Left cardiac atrium (tissue), 4 donors: ENCODE measurements at regions not wholly inside any gene's neighbourhood (a gene's known extent, or its start where the extent isn't known, plus 50 kb on each side); places are given as distances from the start of the nearest gene placed in this dataset.
"Not testable (repeated sequence)": the region's sequence is repeated elsewhere in the genome, so short reads cannot be mapped to it uniquely, and the experiment has no call there.

ENCODE experiments used
- ATAC-seq, 2 donors: fragments of 200-7000 bp; cut with Tn5 transposase; one replicate each; pipeline ENCODE4 v1.9.1; 2020; ENCODE audit warnings: mild to moderate bottlenecking in 2 of 2, moderate library complexity in 2 of 2
- DNase-seq: peaks from one replicate; pipeline ENCODE4 v3.0.0-alpha.2; 2020
- intact Hi-C, 2 donors: fragments of 100-400 bp; cut with DNase I; formaldehyde crosslinking; loops; one replicate each; pipeline versions ENCODE4 v1.14.1 to v1.15.1; 2022 to 2023
- donor health status: DM: no; HTN: yes; CAD: no.
- donor health status: DM: no; HTN: yes; CAD: no; lungs with severe emphysema.
- donor health status: DM: yes; HTN: yes; CAD: no.
- donor health status: Dilated cardiomyopathy.

GRCh38 chr11:79541466-79541865 is 100.6 kb upstream of the TENM4 start:
- DNase-seq (no peak), ATAC-seq (no peak)
- intact Hi-C loops, result no loop called here

GRCh38 chr11:79538775-79539174 is 97.9 kb upstream of the TENM4 start:
- intact Hi-C loops, result no loop called here
- DNase-seq, result no peak
- no peak for ATAC-seq

- ATAC-seq (no peak), DNase-seq (no peak)
- intact Hi-C loops, result no loop called here
Measured at GRCh38 chr11:79536155-79536917, 95.5 kb upstream of the TENM4 start.

GRCh38 chr11:79535606-79536005 is 94.8 kb upstream of the TENM4 start:
- ATAC-seq, result no peak
- DNase-seq, result no peak
- intact Hi-C loops, result no loop called here

GRCh38 chr11:79525257-79525656 is 84.4 kb upstream of the TENM4 start:
- no peak for DNase-seq
- intact Hi-C loops, result no loop called here
- peak in 1 of 2 donors; percentile 34 for ATAC-seq

GRCh38 chr11:79522626-79523025 is 81.8 kb upstream of the TENM4 start:
- intact Hi-C loops, result no loop called here
- ATAC-seq, result no peak
- DNase-seq, result no peak

- intact Hi-C loops, result no loop called here
- ATAC-seq, result no peak
- no peak for DNase-seq
Measured at GRCh38 chr11:79520086-79520485, 79.3 kb upstream of the TENM4 start.

GRCh38 chr11:79515781-79516180 is 75.0 kb upstream of the TENM4 start:
- intact Hi-C loops, result no loop called here
- ATAC-seq (no peak), DNase-seq (no peak)

- intact Hi-C loops, result no loop called here
- ATAC-seq (no peak), DNase-seq (no peak)
Measured at GRCh38 chr11:79514695-79515094, 73.9 kb upstream of the TENM4 start.

- intact Hi-C loops, result no loop called here
- DNase-seq, result no peak
Measured at GRCh38 chr11:79514290-79514689, 73.5 kb upstream of the TENM4 start.

GRCh38 chr11:79512706-79513469 is 72.1 kb upstream of the TENM4 start:
- DNase-seq, result no peak
- ATAC-seq, result no peak

More at GRCh38 chr11:79514290-79514689, 73.5 kb upstream of the TENM4 start:
- ATAC-seq, result no peak

GRCh38 chr11:79510960-79511359 is 70.1 kb upstream of the TENM4 start:
- no peak for ATAC-seq
- DNase-seq, result no peak
- intact Hi-C loops, result no loop called here

More at GRCh38 chr11:79512706-79513469, 72.1 kb upstream of the TENM4 start:
- intact Hi-C loops, result no loop called here

GRCh38 chr11:79508461-79508860 is 67.6 kb upstream of the TENM4 start:
- DNase-seq, result no peak
- no peak for ATAC-seq
- intact Hi-C loops, result no loop called here

GRCh38 chr11:79507706-79508105 is 66.9 kb upstream of the TENM4 start:
- DNase-seq (no peak), ATAC-seq (no peak)
- intact Hi-C loops, result no loop called here

GRCh38 chr11:79506734-79507344 is 66.0 kb upstream of the TENM4 start:
- ATAC-seq, result no peak
- intact Hi-C loops, result no loop called here
- DNase-seq, result no peak

GRCh38 chr11:79506124-79506523 is 65.3 kb upstream of the TENM4 start:
- intact Hi-C loops, result no loop called here
- DNase-seq, result no peak
- ATAC-seq, result no peak

GRCh38 chr11:79503028-79503427 is 62.2 kb upstream of the TENM4 start:
- ATAC-seq, result peak; percentile 75 to 94
- intact Hi-C loops, result no loop called here
- DNase-seq, result peak; percentile 24

- ATAC-seq (peak in 1 of 2 donors; percentile 19), DNase-seq (no peak)
- intact Hi-C loops, result no loop called here
Measured at GRCh38 chr11:79501707-79502106, 60.9 kb upstream of the TENM4 start.

- intact Hi-C loops, DNase-seq, ATAC-seq: not testable (repeated sequence)
Measured at GRCh38 chr11:79499929-79500328, 59.1 kb upstream of the TENM4 start.

GRCh38 chr11:79498667-79499066 is 57.8 kb upstream of the TENM4 start:
- intact Hi-C loops, result no loop called here
- DNase-seq (no peak), ATAC-seq (no peak)
